ENCODE measurements at regions not wholly inside any gene's neighbourhood (a gene's known extent, or its start where the extent isn't known, plus 50 kb on each side); places are given as distances from the start of the nearest gene placed in this dataset.

- 63% methylated on average over 9 of the region's 9 CpGs for WGBS (ENCODE audit: insufficient coverage, low coverage, low lambda C conversion rate, missing lambda C conversion rate)
- no peaks in the 10 kb centered on the region for H3K4me1 ChIP-seq
- intact Hi-C loops (cut with DNase I), result no loop called here
- H3K27ac ChIP-seq, result no peak overlapping the region
- no peaks in the 10 kb centered on the region for H3K27me3 ChIP-seq
- DNase-seq (no peak), ATAC-seq (no peak)
- TF ChIP-seq CTCF (IDR thresholded peaks at IDR 0.05), result no peak
- TF ChIP-seq POLR2A (IDR thresholded peaks at IDR 0.05), result no peak
- no peaks in the 10 kb centered on the region for H3K9me3 ChIP-seq
- H3K36me3 ChIP-seq, result no peaks in the 10 kb centered on the region
- H3K4me3 ChIP-seq, result no peak overlapping the region
Observed at GRCh38 chr3:25099666-25100065, 328.4 kb upstream of the RARB start.

GRCh38 chr3:25103391-25103790 lies 324.7 kb upstream of the RARB start:
- TF ChIP-seq CTCF (IDR thresholded peaks at IDR 0.05), result no peak
- no peak for TF ChIP-seq POLR2A (IDR thresholded peaks at IDR 0.05)
- no peaks in the 10 kb centered on the region for H3K9me3 ChIP-seq
- DNase-seq (no peak), ATAC-seq (no peak)
- H3K36me3 ChIP-seq, result no peaks in the 10 kb centered on the region
- intact Hi-C loops (cut with DNase I), result no loop called here
- H3K27ac ChIP-seq, result no peak overlapping the region
- no peaks in the 10 kb centered on the region for H3K27me3 ChIP-seq
- WGBS (ENCODE audit: insufficient coverage, low coverage, low lambda C conversion rate, missing lambda C conversion rate), result 72% methylated on average over 3 of the region's 3 CpGs
- no peaks in the 10 kb centered on the region for H3K4me1 ChIP-seq
- no peak overlapping the region for H3K4me3 ChIP-seq

- no peak for ATAC-seq
- WGBS (ENCODE audit: insufficient coverage, low coverage, low lambda C conversion rate, missing lambda C conversion rate), result 64% methylated on average over 9 of the region's 9 CpGs
- no peak overlapping the region for H3K4me3 ChIP-seq
- no peak for DNase-seq
- no peaks in the 10 kb centered on the region for H3K27me3 ChIP-seq
- no peaks in the 10 kb centered on the region for H3K36me3 ChIP-seq
- no peaks in the 10 kb centered on the region for H3K4me1 ChIP-seq
- intact Hi-C loops (cut with DNase I), result no loop called here
- H3K27ac ChIP-seq, result no peak overlapping the region
- TF ChIP-seq CTCF (IDR thresholded peaks at IDR 0.05) (no peak), POLR2A (IDR thresholded peaks at IDR 0.05) (no peak)
- no peaks in the 10 kb centered on the region for H3K9me3 ChIP-seq
Observed at GRCh38 chr3:25107918-25108617, 320.0 kb upstream of the RARB start.

- H3K36me3 ChIP-seq, result no peaks in the 10 kb centered on the region
- no peak overlapping the region for H3K4me3 ChIP-seq
- TF ChIP-seq POLR2A (IDR thresholded peaks at IDR 0.05) (no peak), CTCF (IDR thresholded peaks at IDR 0.05) (no peak)
- no peaks in the 10 kb centered on the region for H3K27me3 ChIP-seq
- WGBS (ENCODE audit: insufficient coverage, low coverage, low lambda C conversion rate, missing lambda C conversion rate), result 100% methylated on average over 2 of the region's 2 CpGs
- ATAC-seq (no peak), DNase-seq (no peak)
- H3K27ac ChIP-seq, result no peak overlapping the region
- no peaks in the 10 kb centered on the region for H3K4me1 ChIP-seq
- H3K9me3 ChIP-seq, result no peaks in the 10 kb centered on the region
- intact Hi-C loops (cut with DNase I), result no loop called here
Observed at GRCh38 chr3:25110642-25111041, 317.4 kb upstream of the RARB start.

GRCh38 chr3:25113891-25114290 lies 314.2 kb upstream of the RARB start:
- Histone ChIP-seq H3K36me3 (no peaks in the 10 kb centered on the region), H3K27me3 (no peaks in the 10 kb centered on the region), H3K27ac (no peak overlapping the region), H3K4me1 (no peaks in the 10 kb centered on the region), H3K9me3 (no peaks in the 10 kb centered on the region), H3K4me3 (no peak overlapping the region)
- no peak for ATAC-seq
- DNase-seq, result no peak
- TF ChIP-seq CTCF (IDR thresholded peaks at IDR 0.05) (no peak), POLR2A (IDR thresholded peaks at IDR 0.05) (no peak)
- intact Hi-C loops (cut with DNase I), result no loop called here
- WGBS (ENCODE audit: insufficient coverage, low coverage, low lambda C conversion rate, missing lambda C conversion rate), result 25% methylated on average over 1 of the region's 1 CpG

Data from right lobe of liver (tissue), 6 donors.